ENCODE measurements at regions not wholly inside any gene's neighbourhood (a gene's known extent, or its start where the extent isn't known, plus 50 kb on each side); places are given as distances from the start of the nearest gene placed in this dataset.

DNA sequence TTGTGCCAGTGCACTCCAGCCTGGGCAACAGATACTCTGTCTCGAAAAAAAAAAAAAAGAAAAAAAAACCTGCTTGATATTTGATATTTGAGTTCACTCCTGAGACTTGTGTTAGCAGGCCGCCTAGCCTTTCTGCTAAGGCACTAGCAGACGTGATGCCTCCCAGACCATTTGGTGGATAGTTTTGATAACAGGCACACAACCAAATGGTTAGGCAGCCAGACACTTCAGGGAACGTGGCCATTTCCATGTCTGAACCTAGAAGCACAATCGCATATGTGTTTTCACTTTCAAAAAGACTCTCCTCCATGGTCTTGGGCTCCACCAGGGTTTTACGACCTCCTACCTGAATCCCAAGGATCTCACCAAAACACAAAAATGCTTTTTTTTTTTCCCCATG lies 1319.5 kb downstream of the BRINP3 start:
- no peak for DNase-seq
- no peak overlapping the region for H2AFZ ChIP-seq (ENCODE audit: low read length)
- no peak overlapping the region for H3K9ac ChIP-seq (ENCODE audit: low read length)
- no peaks in the 10 kb centered on the region for H3K27me3 ChIP-seq (replicated peaks; ENCODE audit: insufficient read depth, low read length)
- no peaks in the 10 kb centered on the region for H3K79me2 ChIP-seq (ENCODE audit: low read length)
- H3K4me1 ChIP-seq (ENCODE audit: low read length) = peaks cover 4% of the 10 kb centered on the region
- no peak for TF ChIP-seq EZH2phosphoT487 (IDR thresholded peaks at IDR 0.05; ENCODE audit: low read length)
- TF ChIP-seq, protein P1, sequence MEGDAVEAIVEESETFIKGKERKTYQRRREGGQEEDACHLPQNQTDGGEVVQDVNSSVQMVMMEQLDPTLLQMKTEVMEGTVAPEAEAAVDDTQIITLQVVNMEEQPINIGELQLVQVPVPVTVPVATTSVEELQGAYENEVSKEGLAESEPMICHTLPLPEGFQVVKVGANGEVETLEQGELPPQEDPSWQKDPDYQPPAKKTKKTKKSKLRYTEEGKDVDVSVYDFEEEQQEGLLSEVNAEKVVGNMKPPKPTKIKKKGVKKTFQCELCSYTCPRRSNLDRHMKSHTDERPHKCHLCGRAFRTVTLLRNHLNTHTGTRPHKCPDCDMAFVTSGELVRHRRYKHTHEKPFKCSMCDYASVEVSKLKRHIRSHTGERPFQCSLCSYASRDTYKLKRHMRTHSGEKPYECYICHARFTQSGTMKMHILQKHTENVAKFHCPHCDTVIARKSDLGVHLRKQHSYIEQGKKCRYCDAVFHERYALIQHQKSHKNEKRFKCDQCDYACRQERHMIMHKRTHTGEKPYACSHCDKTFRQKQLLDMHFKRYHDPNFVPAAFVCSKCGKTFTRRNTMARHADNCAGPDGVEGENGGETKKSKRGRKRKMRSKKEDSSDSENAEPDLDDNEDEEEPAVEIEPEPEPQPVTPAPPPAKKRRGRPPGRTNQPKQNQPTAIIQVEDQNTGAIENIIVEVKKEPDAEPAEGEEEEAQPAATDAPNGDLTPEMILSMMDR (IDR thresholded peaks at IDR 0.05; ENCODE audit: low read length) = no peak
- no peak for TF ChIP-seq EZH2 (optimal IDR thresholded peaks at IDR 0.05; ENCODE audit: low read depth, low read length)
- no peaks in the 10 kb centered on the region for H4K20me1 ChIP-seq (ENCODE audit: insufficient read depth, low read length)
- H3K27ac ChIP-seq (ENCODE audit: low read length) = no peak overlapping the region
- H3K9me2 ChIP-seq (replicated peaks; ENCODE audit: insufficient read depth, low read length) = no peaks in the 10 kb centered on the region
- H3K4me2 ChIP-seq (ENCODE audit: low read depth, low read length) = no peak overlapping the region; the same call in 1 of the 2 replicates
- H3K4me3 ChIP-seq (ENCODE audit: low read length) = no peak overlapping the region
- H3K9me3 ChIP-seq (replicated peaks; ENCODE audit: insufficient read depth, low read length) = no peaks in the 10 kb centered on the region
- H3F3A ChIP-seq (ENCODE audit: insufficient read depth, low read length) = no peaks in the 10 kb centered on the region
- no peaks in the 10 kb centered on the region for H3K36me3 ChIP-seq (replicated peaks; ENCODE audit: insufficient read depth, low read length)

DNA sequence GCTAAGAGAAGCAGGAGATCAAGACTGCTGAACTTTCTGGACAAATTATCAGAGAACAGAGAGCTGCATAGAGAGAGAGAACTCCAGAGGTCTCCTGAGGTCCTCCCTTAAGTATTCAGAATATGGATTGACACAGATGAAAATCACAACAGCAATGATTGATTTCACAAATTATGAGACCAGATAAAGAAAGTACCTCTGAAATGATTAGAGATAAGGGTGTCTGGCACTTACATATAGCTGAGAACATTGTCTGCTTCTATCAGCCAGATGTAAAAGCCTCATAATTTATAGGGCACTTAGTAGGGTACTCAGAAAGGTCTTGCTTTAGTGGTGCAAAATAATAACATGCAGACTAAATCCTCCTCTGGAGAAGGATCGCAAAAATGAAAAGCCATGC lies 1301.8 kb downstream of the BRINP3 start:
- no peak overlapping the region for H3K27ac ChIP-seq (ENCODE audit: low read length)
- H3K4me2 ChIP-seq (ENCODE audit: low read depth, low read length) = no peak overlapping the region
- TF ChIP-seq EZH2 (optimal IDR thresholded peaks at IDR 0.05; ENCODE audit: low read depth, low read length) (no peak), EZH2phosphoT487 (IDR thresholded peaks at IDR 0.05; ENCODE audit: low read length) (no peak)
- TF ChIP-seq, protein P1 (IDR thresholded peaks at IDR 0.05; ENCODE audit: low read length) = no peak
- no peaks in the 10 kb centered on the region for H3K79me2 ChIP-seq (ENCODE audit: low read length)
- H3K9me3 ChIP-seq (replicated peaks; ENCODE audit: insufficient read depth, low read length) = no peaks in the 10 kb centered on the region
- H3K36me3 ChIP-seq (replicated peaks; ENCODE audit: insufficient read depth, low read length) = no peaks in the 10 kb centered on the region
- no peak overlapping the region for H3K4me3 ChIP-seq (ENCODE audit: low read length)
- no peaks in the 10 kb centered on the region for H4K20me1 ChIP-seq (ENCODE audit: insufficient read depth, low read length)
- no peak for DNase-seq
- no peaks in the 10 kb centered on the region for H3K9me2 ChIP-seq (replicated peaks; ENCODE audit: insufficient read depth, low read length)
- H3K9ac ChIP-seq (ENCODE audit: low read length) = no peak overlapping the region
- H3K27me3 ChIP-seq (replicated peaks; ENCODE audit: insufficient read depth, low read length) = no peaks in the 10 kb centered on the region
- H2AFZ ChIP-seq (ENCODE audit: low read length) = no peak overlapping the region
- H3F3A ChIP-seq (ENCODE audit: insufficient read depth, low read length) = no peaks in the 10 kb centered on the region
- H3K4me1 ChIP-seq (ENCODE audit: low read length) = peaks cover 14% of the 10 kb centered on the region

DNA sequence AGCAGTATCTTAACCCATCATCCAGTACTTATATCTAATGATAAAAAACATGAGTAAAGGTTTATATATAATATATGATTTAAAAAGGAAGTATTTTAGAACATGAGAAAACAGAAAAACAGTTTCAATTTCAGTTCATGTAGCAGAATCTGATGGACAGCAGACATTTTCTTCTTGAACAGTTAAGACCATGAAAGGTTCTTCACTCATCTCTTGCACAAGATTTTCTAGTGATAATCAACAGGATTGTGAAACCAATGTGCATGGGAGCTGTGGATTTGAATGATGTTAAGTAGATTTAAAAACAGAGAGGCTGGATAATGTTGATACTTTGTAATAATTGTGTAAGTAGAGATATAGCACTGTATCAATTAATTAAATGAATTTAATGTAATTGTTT lies 1297.6 kb downstream of the BRINP3 start:
- Histone ChIP-seq H3F3A (ENCODE audit: insufficient read depth, low read length) (no peaks in the 10 kb centered on the region), H3K36me3 (replicated peaks; ENCODE audit: insufficient read depth, low read length) (no peaks in the 10 kb centered on the region), H4K20me1 (ENCODE audit: insufficient read depth, low read length) (no peaks in the 10 kb centered on the region), H3K27me3 (replicated peaks; ENCODE audit: insufficient read depth, low read length) (no peaks in the 10 kb centered on the region), H3K9me2 (replicated peaks; ENCODE audit: insufficient read depth, low read length) (no peaks in the 10 kb centered on the region), H3K4me3 (ENCODE audit: low read length) (no peak overlapping the region), H2AFZ (ENCODE audit: low read length) (peak overlapping the region; percentile 50), H3K9ac (ENCODE audit: low read length) (no peak overlapping the region), H3K9me3 (replicated peaks; ENCODE audit: insufficient read depth, low read length) (no peaks in the 10 kb centered on the region), H3K27ac (ENCODE audit: low read length) (no peak overlapping the region), H3K4me1 (ENCODE audit: low read length) (peaks cover 14% of the 10 kb centered on the region), H3K4me2 (ENCODE audit: low read depth, low read length) (peak overlapping the region; percentile 37), H3K79me2 (ENCODE audit: low read length) (no peaks in the 10 kb centered on the region)
- TF ChIP-seq, protein P1 (IDR thresholded peaks at IDR 0.05; ENCODE audit: low read length) = no peak
- TF ChIP-seq EZH2phosphoT487 (IDR thresholded peaks at IDR 0.05; ENCODE audit: low read length) (no peak), EZH2 (optimal IDR thresholded peaks at IDR 0.05; ENCODE audit: low read depth, low read length) (no peak)
- peak; percentile 49 for DNase-seq

Data from MM.1S (cell line).